ENCODE measurements at regions not wholly inside any gene's neighbourhood (a gene's known extent, or its start where the extent isn't known, plus 50 kb on each side); places are given as distances from the start of the nearest gene placed in this dataset.
"Not testable (repeated sequence)": the region's sequence is repeated elsewhere in the genome, so short reads cannot be mapped to it uniquely, and the experiment has no call there.

DNA sequence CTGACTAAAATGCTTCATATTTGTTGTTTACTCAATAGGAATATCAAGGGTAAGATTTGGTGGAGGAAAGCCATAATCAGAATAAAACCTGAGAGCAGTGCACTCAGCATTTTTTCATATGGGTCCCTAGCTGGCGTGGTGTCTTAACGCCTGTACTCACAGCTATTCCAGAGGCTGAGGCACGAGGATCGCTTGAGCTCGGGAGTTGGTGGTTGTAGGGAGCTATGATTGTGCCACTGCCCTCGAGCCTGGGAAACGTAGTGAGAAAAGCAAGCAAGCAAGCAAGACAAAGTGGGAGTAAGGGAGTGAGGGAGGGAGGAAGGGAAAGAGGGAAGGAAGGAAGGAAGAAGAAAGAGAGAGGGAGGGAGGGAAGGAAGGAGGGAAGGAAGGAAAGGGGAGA lies 242.5 kb downstream of the OR4C45 start:
- DNase-seq (ENCODE audit: low spot score) = no peak
- Mint-ChIP-seq H3K27ac (ENCODE audit: unreplicated experiment) (no peak overlapping the region), H3K4me1 (ENCODE audit: unreplicated experiment) (no peaks in the 10 kb centered on the region), H3K27me3 (ENCODE audit: unreplicated experiment) (peaks cover 6% of the 10 kb centered on the region), H3K9me3 (ENCODE audit: unreplicated experiment) (peaks cover 47% of the 10 kb centered on the region), H3K4me3 (ENCODE audit: unreplicated experiment) (no peak overlapping the region), H3K36me3 (ENCODE audit: low read depth, unreplicated experiment) (no peaks in the 10 kb centered on the region)
- TF ChIP-seq, protein P1, sequence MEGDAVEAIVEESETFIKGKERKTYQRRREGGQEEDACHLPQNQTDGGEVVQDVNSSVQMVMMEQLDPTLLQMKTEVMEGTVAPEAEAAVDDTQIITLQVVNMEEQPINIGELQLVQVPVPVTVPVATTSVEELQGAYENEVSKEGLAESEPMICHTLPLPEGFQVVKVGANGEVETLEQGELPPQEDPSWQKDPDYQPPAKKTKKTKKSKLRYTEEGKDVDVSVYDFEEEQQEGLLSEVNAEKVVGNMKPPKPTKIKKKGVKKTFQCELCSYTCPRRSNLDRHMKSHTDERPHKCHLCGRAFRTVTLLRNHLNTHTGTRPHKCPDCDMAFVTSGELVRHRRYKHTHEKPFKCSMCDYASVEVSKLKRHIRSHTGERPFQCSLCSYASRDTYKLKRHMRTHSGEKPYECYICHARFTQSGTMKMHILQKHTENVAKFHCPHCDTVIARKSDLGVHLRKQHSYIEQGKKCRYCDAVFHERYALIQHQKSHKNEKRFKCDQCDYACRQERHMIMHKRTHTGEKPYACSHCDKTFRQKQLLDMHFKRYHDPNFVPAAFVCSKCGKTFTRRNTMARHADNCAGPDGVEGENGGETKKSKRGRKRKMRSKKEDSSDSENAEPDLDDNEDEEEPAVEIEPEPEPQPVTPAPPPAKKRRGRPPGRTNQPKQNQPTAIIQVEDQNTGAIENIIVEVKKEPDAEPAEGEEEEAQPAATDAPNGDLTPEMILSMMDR (IDR thresholded peaks at IDR 0.05; ENCODE audit: unreplicated experiment) = no peak

DNA sequence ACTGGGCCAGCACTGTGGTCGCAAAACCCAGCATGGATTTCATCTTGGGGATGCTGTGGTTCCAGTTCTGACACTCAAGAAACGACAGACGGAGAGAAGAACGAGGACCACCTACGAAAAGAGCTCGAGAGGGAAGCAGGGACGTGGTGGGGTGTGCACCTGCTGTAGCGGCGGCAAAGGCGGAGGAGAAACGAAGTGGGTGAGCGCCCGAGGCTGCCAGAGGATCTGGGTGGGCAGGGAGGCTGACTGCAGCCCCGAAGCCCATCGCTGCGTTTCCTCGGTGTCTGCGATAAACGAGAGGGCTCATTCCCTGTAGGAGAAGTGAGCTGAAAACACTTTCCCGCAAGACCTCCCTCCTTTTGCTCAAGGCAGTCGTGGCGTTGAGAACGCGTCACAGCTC lies 246.1 kb downstream of the OR4C45 start:
- H3K27me3 Mint-ChIP-seq (ENCODE audit: unreplicated experiment) = peaks cover 2% of the 10 kb centered on the region
- no peak for DNase-seq (ENCODE audit: low spot score)
- peaks cover 40% of the 10 kb centered on the region for H3K9me3 Mint-ChIP-seq (ENCODE audit: unreplicated experiment)
- H3K36me3 Mint-ChIP-seq (ENCODE audit: low read depth, unreplicated experiment) = no peaks in the 10 kb centered on the region
- no peak overlapping the region for H3K4me3 Mint-ChIP-seq (ENCODE audit: unreplicated experiment)
- TF ChIP-seq, protein P1 (IDR thresholded peaks at IDR 0.05; ENCODE audit: unreplicated experiment) = no peak
- no peak overlapping the region for H3K27ac Mint-ChIP-seq (ENCODE audit: unreplicated experiment)
- H3K4me1 Mint-ChIP-seq (ENCODE audit: unreplicated experiment) = no peaks in the 10 kb centered on the region

DNA sequence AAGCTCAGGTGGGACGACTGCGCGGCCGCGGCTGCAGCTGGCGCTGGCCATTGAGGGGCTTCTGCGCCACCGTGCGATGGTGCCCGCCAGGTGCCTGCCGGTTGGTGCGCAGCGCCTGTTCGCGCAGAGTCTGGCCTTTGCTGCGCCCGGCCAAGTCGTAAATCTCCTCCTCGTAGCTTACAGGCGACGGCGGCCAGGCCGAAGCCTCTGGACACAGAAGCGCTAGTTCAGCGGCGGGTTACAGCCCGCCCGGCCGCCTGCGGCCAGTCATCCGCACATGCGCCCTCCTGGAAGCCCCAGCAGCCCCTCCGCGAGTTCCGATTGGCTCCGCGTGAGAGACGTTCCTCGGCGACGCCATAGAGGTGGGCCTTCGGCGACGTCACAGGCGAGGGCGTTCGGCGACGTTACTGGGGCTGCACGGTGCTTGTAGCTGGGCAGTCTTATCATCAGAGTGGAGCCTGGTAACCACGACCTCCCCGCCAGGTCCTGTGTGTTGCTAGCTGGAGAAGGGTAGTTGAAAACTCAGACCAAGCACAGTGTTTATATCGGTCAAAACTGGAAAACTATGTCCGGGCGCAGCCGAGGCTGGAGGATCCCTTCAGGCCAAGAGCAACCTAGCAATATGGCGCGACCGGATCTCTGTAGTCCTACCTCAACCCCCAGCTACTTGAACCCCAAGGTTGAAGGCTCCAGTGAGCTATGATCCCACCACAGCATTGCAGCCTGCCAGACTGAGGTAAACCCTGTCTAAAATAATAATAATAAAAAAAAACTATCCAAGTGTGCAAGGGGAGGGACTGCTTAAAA lies 265.7 kb downstream of the OR4C45 start:
- TF ChIP-seq, protein P1 (IDR thresholded peaks at IDR 0.05; ENCODE audit: unreplicated experiment) = no peak
- peaks cover 3% of the 10 kb centered on the region for H3K27me3 Mint-ChIP-seq (ENCODE audit: unreplicated experiment)
- H3K27ac Mint-ChIP-seq (ENCODE audit: unreplicated experiment) = no peak overlapping the region

DNA sequence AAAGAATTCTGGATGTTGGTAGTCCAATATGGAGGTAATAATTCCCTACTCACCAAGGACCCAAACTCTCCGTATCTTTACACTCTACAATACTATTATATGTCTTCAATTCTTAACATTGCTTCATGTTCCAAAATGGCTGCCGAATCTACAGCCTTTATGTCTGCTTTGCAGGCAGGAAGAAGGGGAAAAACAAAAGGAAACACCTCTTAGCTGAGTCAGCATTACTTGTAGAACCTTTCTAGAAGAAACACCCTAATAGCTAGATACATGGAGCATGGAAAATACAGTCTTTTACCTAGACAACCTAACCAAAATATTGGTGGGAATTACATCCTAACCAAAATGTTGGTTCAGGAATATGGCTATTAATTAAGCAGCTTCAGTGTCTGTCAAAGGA lies 298.0 kb downstream of the OR4C45 start:
- not testable (repeated sequence) for H3K36me3 Mint-ChIP-seq (ENCODE audit: low read depth, unreplicated experiment); H3K27me3 Mint-ChIP-seq (ENCODE audit: unreplicated experiment); DNase-seq (ENCODE audit: low spot score); H3K4me3 Mint-ChIP-seq (ENCODE audit: unreplicated experiment); H3K27ac Mint-ChIP-seq (ENCODE audit: unreplicated experiment); H3K4me1 Mint-ChIP-seq (ENCODE audit: unreplicated experiment)
- H3K9me3 Mint-ChIP-seq (ENCODE audit: unreplicated experiment) = peaks cover 39% of the 10 kb centered on the region

More for the DNA sequence above, 265.7 kb downstream of the OR4C45 start:
- DNase-seq (ENCODE audit: low spot score) = no peak
- no peak overlapping the region for H3K4me3 Mint-ChIP-seq (ENCODE audit: unreplicated experiment)
- H3K9me3 Mint-ChIP-seq (ENCODE audit: unreplicated experiment) = peaks cover 13% of the 10 kb centered on the region
- H3K4me1 Mint-ChIP-seq (ENCODE audit: unreplicated experiment) = no peaks in the 10 kb centered on the region
- H3K36me3 Mint-ChIP-seq (ENCODE audit: low read depth, unreplicated experiment) = no peaks in the 10 kb centered on the region

DNA sequence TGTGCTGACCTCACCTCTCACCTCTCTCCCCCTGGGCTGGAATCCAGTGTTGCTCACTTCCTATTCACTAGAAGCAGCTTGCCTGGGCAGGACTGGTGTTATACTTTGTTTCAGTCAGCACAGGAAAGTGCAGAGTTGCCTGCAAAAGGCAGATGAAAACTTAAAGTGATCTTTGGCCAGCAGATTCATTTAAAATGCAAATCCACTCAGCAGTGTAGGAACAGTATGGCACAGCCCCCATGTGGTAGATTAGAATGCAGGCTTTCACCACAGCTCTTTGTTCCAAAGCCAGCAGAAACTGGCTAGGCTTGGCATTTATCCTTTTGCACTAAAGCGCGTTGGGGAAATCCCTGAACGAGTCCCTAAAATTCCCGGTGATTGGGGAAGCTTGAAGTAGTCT lies 301.2 kb downstream of the OR4C45 start:
- Mint-ChIP-seq H3K36me3 (ENCODE audit: low read depth, unreplicated experiment) (no peaks in the 10 kb centered on the region), H3K4me1 (ENCODE audit: unreplicated experiment) (no peaks in the 10 kb centered on the region), H3K27ac (ENCODE audit: unreplicated experiment) (no peak overlapping the region), H3K4me3 (ENCODE audit: unreplicated experiment) (no peak overlapping the region), H3K27me3 (ENCODE audit: unreplicated experiment) (no peaks in the 10 kb centered on the region), H3K9me3 (ENCODE audit: unreplicated experiment) (peaks cover 38% of the 10 kb centered on the region)
- TF ChIP-seq, protein P1 (IDR thresholded peaks at IDR 0.05; ENCODE audit: unreplicated experiment) = no peak
- DNase-seq (ENCODE audit: low spot score) = no peak

DNA sequence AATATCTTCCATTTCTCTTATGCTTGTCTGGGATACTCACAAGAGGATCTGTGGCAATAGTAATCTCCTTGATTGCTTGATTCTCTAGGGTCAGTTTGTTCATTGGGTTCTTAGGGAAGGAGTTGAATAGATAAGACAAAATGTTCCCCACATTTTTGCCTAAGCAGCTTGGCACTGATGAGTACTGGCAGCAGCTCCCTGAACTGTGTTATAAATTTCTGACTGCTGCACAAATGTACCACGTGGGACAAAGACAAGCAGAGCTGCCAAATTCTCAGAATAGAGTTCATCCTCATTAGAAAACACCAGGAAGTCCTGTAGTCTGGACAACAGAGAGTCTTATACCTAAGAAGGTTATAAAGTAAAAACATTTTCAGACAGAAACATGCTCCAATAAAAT lies 304.8 kb downstream of the OR4C45 start:
- not testable (repeated sequence) for H3K36me3 Mint-ChIP-seq (ENCODE audit: low read depth, unreplicated experiment); H3K27ac Mint-ChIP-seq (ENCODE audit: unreplicated experiment); DNase-seq (ENCODE audit: low spot score); H3K4me1 Mint-ChIP-seq (ENCODE audit: unreplicated experiment); H3K4me3 Mint-ChIP-seq (ENCODE audit: unreplicated experiment); H3K27me3 Mint-ChIP-seq (ENCODE audit: unreplicated experiment)
- peaks cover 37% of the 10 kb centered on the region for H3K9me3 Mint-ChIP-seq (ENCODE audit: unreplicated experiment)

DNA sequence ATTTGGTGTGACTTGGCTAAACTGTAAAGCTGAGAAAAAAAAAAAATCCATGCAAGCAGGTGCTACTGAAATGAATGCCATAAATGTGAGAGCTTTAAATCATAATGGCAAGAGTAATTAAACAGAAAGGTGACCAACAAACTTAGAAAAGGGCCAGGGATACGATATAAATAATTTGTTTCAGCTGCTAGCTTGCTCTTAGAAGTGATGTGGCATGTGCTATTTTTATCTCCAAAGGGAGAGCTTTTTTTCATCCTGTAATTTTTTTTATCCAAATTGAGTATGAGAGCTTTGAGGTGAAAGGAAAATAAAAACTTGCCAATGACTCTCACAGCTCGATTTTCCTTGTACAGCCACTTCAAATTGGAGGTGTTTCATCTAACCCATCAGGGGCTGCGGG lies 315.3 kb downstream of the OR4C45 start:
- not testable (repeated sequence) for H3K27me3 Mint-ChIP-seq (ENCODE audit: unreplicated experiment); H3K4me1 Mint-ChIP-seq (ENCODE audit: unreplicated experiment); H3K36me3 Mint-ChIP-seq (ENCODE audit: low read depth, unreplicated experiment); DNase-seq (ENCODE audit: low spot score); H3K27ac Mint-ChIP-seq (ENCODE audit: unreplicated experiment); H3K4me3 Mint-ChIP-seq (ENCODE audit: unreplicated experiment); H3K9me3 Mint-ChIP-seq (ENCODE audit: unreplicated experiment)
